ENCODE measurements at regions not wholly inside any gene's neighbourhood (a gene's known extent, or its start where the extent isn't known, plus 50 kb on each side); places are given as distances from the start of the nearest gene placed in this dataset.

DNA sequence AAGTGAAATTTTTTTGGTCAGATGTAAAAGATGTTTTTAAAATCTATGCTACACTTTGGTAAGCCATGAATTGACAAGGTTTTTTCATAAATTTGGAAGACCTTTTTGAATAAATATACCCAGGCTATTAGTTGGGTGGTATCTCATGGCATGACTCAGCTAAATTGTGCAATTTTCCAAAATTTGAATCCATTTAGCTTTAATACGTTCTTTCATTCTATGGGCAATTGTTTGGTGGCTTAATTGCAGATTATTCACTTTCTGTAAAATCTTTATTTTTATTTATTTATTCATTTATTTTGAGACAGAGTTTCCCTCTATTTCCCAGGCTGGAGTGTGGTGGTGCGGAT, 82.8 kb upstream of the TNRC6A start:
- Histone ChIP-seq H3K9ac (ENCODE audit: extremely low read depth, insufficient read length, low read length) (no peak overlapping the region), H3K27ac (ENCODE audit: insufficient read length, low read depth, low read length) (no peak overlapping the region), H2BK12ac (ENCODE audit: insufficient read length, low read depth, low read length) (no peak overlapping the region), H3K23me2 (ENCODE audit: insufficient read length, low read depth, low read length, poor library complexity, severe bottlenecking) (no peaks in the 10 kb centered on the region), H4K20me1 (ENCODE audit: control insufficient read depth, insufficient read depth, insufficient read length) (no peaks in the 10 kb centered on the region), H4K5ac (ENCODE audit: insufficient read length, low read depth, low read length) (no peak overlapping the region), H3K56ac (ENCODE audit: insufficient read length, low read depth, low read length) (no peak overlapping the region), H3T11ph (ENCODE audit: low read length) (no peak overlapping the region), H3K27me3 (ENCODE audit: insufficient read depth, low read length) (no peaks in the 10 kb centered on the region), H3K4me2 (ENCODE audit: insufficient read depth, insufficient read length, low read length) (no peak overlapping the region), H2AK5ac (ENCODE audit: insufficient read length, low read length) (no peak overlapping the region), H3K4me1 (ENCODE audit: insufficient read depth, low read length) (no peaks in the 10 kb centered on the region), H3K79me1 (ENCODE audit: insufficient read depth, low read depth, low read length, poor library complexity, severe bottlenecking) (no peaks in the 10 kb centered on the region), H2BK15ac (ENCODE audit: low read depth, low read length) (no peak overlapping the region), H2BK20ac (ENCODE audit: low read depth, low read length, poor library complexity, severe bottlenecking) (no peak overlapping the region), H4K8ac (replicated peaks; ENCODE audit: insufficient read length, low read depth, low read length) (no peak overlapping the region), H2BK5ac (ENCODE audit: insufficient read length, low read length) (no peak overlapping the region), H3K14ac (ENCODE audit: insufficient read depth, low read length) (no peak overlapping the region), H3K79me2 (ENCODE audit: insufficient read depth, low read length) (no peaks in the 10 kb centered on the region), H3K18ac (ENCODE audit: insufficient read length, low read depth, low read length) (no peak overlapping the region), H3K9me3 (ENCODE audit: control insufficient read depth, low read depth, low read length) (no peaks in the 10 kb centered on the region), H3K4ac (ENCODE audit: low read depth, low read length) (no peak overlapping the region), H2AFZ (ENCODE audit: low read length) (no peak overlapping the region), H2BK120ac (ENCODE audit: low read depth, low read length, poor library complexity, severe bottlenecking) (no peak overlapping the region), H3K23ac (ENCODE audit: insufficient read length, low read depth, low read length) (no peak overlapping the region), H4K91ac (ENCODE audit: insufficient read length, low read depth, low read length) (no peak overlapping the region)
- Mint-ChIP-seq H3K27me3 (ENCODE audit: low read depth) (no peaks in the 10 kb centered on the region), H3K36me3 (ENCODE audit: insufficient read depth in 1 of 3, low read depth in 3 of 3) (no peaks in the 10 kb centered on the region), H3K9me3 (no peaks in the 10 kb centered on the region), H3K4me1 (no peaks in the 10 kb centered on the region), H3K27ac (no peak overlapping the region), H3K4me3 (no peak overlapping the region)
- DNase-seq = no peak
- TF ChIP-seq, protein P1, sequence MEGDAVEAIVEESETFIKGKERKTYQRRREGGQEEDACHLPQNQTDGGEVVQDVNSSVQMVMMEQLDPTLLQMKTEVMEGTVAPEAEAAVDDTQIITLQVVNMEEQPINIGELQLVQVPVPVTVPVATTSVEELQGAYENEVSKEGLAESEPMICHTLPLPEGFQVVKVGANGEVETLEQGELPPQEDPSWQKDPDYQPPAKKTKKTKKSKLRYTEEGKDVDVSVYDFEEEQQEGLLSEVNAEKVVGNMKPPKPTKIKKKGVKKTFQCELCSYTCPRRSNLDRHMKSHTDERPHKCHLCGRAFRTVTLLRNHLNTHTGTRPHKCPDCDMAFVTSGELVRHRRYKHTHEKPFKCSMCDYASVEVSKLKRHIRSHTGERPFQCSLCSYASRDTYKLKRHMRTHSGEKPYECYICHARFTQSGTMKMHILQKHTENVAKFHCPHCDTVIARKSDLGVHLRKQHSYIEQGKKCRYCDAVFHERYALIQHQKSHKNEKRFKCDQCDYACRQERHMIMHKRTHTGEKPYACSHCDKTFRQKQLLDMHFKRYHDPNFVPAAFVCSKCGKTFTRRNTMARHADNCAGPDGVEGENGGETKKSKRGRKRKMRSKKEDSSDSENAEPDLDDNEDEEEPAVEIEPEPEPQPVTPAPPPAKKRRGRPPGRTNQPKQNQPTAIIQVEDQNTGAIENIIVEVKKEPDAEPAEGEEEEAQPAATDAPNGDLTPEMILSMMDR (conservative IDR thresholded peaks at IDR 0.05) = no peak
- WGBS (ENCODE audit: extremely low coverage, insufficient read length, low lambda C conversion rate) = no CpG with 5 or more reads among the region's 2 CpGs

Measured in H9 (cell line).